Fibroblast of peridontal ligament (primary cell): ENCODE measurements at regions not wholly inside any gene's neighbourhood (a gene's known extent, or its start where the extent isn't known, plus 50 kb on each side); places are given as distances from the start of the nearest gene placed in this dataset.
"Not testable (repeated sequence)": the region's sequence is repeated elsewhere in the genome, so short reads cannot be mapped to it uniquely, and the experiment has no call there.

Experiments
- DNase-seq: peaks from one replicate; pipeline ENCODE4 v3.0.0-alpha.2; 2010; ENCODE audit errors: extremely low read depth

GRCh38 chr10:34015700-34016099 lies 681.2 kb upstream of the NRP1 start:
- no peak for DNase-seq

GRCh38 chr10:34013235-34013634 lies 678.8 kb upstream of the NRP1 start:
- DNase-seq, result no peak

GRCh38 chr10:34010891-34011290 lies 676.4 kb upstream of the NRP1 start:
- no peak for DNase-seq

GRCh38 chr10:34010228-34010627 lies 675.8 kb upstream of the NRP1 start:
- DNase-seq, result not testable (repeated sequence)

- DNase-seq, result no peak
Observed at GRCh38 chr10:34008656-34009055, 674.2 kb upstream of the NRP1 start.

- DNase-seq, result no peak
Observed at GRCh38 chr10:34006471-34006870, 672.0 kb upstream of the NRP1 start.

- no peak for DNase-seq
Observed at GRCh38 chr10:34003561-34003960, 669.1 kb upstream of the NRP1 start.

GRCh38 chr10:34002896-34003295 lies 668.4 kb upstream of the NRP1 start:
- DNase-seq, result no peak

GRCh38 chr10:34001831-34002230 lies 667.4 kb upstream of the NRP1 start:
- DNase-seq, result no peak

GRCh38 chr10:34001087-34001580 lies 666.7 kb upstream of the NRP1 start:
- DNase-seq, result no peak

GRCh38 chr10:33993917-33994316 lies 659.5 kb upstream of the NRP1 start:
- no peak for DNase-seq

GRCh38 chr10:33991924-33992323 lies 657.5 kb upstream of the NRP1 start:
- DNase-seq, result no peak

- DNase-seq, result no peak
Observed at GRCh38 chr10:33986515-33986914, 652.0 kb upstream of the NRP1 start.

- no peak for DNase-seq
Observed at GRCh38 chr10:33986016-33986415, 651.5 kb upstream of the NRP1 start.

GRCh38 chr10:33982995-33983394 lies 648.5 kb upstream of the NRP1 start:
- no peak for DNase-seq

- no peak for DNase-seq
Observed at GRCh38 chr10:33981301-33981700, 646.8 kb upstream of the NRP1 start.

- no peak for DNase-seq
Observed at GRCh38 chr10:33979195-33979594, 644.7 kb upstream of the NRP1 start.

- DNase-seq, result no peak
Observed at GRCh38 chr10:33975481-33975880, 641.0 kb upstream of the NRP1 start.

- no peak for DNase-seq
Observed at GRCh38 chr10:33974976-33975478, 640.6 kb upstream of the NRP1 start.

- DNase-seq, result no peak
Observed at GRCh38 chr10:33968983-33969382, 634.5 kb upstream of the NRP1 start.

GRCh38 chr10:33967606-33968120 lies 633.2 kb upstream of the NRP1 start:
- no peak for DNase-seq

GRCh38 chr10:33966946-33967345 lies 632.5 kb upstream of the NRP1 start:
- no peak for DNase-seq

GRCh38 chr10:33965795-33966581 lies 631.5 kb upstream of the NRP1 start:
- no peak for DNase-seq
